ENCODE measurements at regions not wholly inside any gene's neighbourhood (a gene's known extent, or its start where the extent isn't known, plus 50 kb on each side); places are given as distances from the start of the nearest gene placed in this dataset.

- no peaks in the 10 kb centered on the region for H3K4me1 ChIP-seq
- peaks cover 0 to 5% of the 10 kb centered on the region in 2 donors for H3K27me3 ChIP-seq
- H3K36me3 ChIP-seq, result no peaks in the 10 kb centered on the region
- TF ChIP-seq CTCF (IDR thresholded peaks at IDR 0.05), result no peak
- no peaks in the 10 kb centered on the region for H3K9me3 ChIP-seq
- no peak for DNase-seq
- no peak overlapping the region for H3K27ac ChIP-seq
- intact Hi-C loops (cut with DNase I; ENCODE audit: low total_unique reads), result no loop called here
- H3K4me3 ChIP-seq, result no peak overlapping the region
Observed at GRCh38 chr18:35770376-35771014, 189.0 kb downstream of the GALNT1 start.

- H3K9me3 ChIP-seq, result no peaks in the 10 kb centered on the region
- H3K27ac ChIP-seq, result no peak overlapping the region
- intact Hi-C loops (cut with DNase I; ENCODE audit: low total_unique reads), result no loop called here
- H3K4me1 ChIP-seq, result no peaks in the 10 kb centered on the region
- H3K4me3 ChIP-seq, result no peak overlapping the region
- H3K36me3 ChIP-seq, result no peaks in the 10 kb centered on the region
- TF ChIP-seq CTCF (IDR thresholded peaks at IDR 0.05), result no peak
- no peak for DNase-seq
- H3K27me3 ChIP-seq, result peaks cover 0 to 5% of the 10 kb centered on the region in 2 donors
Observed at GRCh38 chr18:35771172-35771571, 189.6 kb downstream of the GALNT1 start.

GRCh38 chr18:35775887-35776286 lies 194.3 kb downstream of the GALNT1 start:
- intact Hi-C loops (cut with DNase I; ENCODE audit: low total_unique reads), result no loop called here
- Histone ChIP-seq H3K9me3 (no peaks in the 10 kb centered on the region), H3K36me3 (no peaks in the 10 kb centered on the region), H3K4me1 (peaks cover 0 to 6% (median 0%) of the 10 kb centered on the region in 4 donors), H3K27me3 (peaks cover 0 to 5% of the 10 kb centered on the region in 2 donors), H3K4me3 (no peak overlapping the region), H3K27ac (no peak overlapping the region)
- no peak for TF ChIP-seq CTCF (IDR thresholded peaks at IDR 0.05)
- DNase-seq, result no peak

DNA sequence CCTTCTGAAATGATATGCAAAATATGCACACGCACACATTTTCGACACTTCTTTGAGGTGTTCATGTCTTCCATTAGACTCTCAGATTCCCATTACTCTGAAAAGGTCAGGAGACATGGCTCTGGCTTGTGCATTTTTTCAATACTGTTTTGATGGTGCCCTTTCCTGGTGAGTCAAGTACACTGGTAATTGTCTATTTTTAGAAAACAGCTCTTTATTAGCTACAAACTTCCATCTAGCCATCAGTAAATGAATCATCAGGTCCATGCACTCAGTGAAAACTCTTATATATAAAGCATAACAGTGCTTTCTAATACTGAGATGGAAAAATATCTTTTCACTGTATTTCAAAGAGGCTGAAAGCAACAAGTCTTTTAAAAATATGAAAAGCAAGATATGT lies 194.9 kb downstream of the GALNT1 start:
- H3K4me3 ChIP-seq, result no peak overlapping the region
- no peak for TF ChIP-seq CTCF (IDR thresholded peaks at IDR 0.05)
- H3K9me3 ChIP-seq, result no peaks in the 10 kb centered on the region
- H3K36me3 ChIP-seq, result no peaks in the 10 kb centered on the region
- peaks cover 0 to 10% of the 10 kb centered on the region in 2 donors for H3K27me3 ChIP-seq
- no peak overlapping the region for H3K27ac ChIP-seq
- no peak for DNase-seq
- intact Hi-C loops (cut with DNase I; ENCODE audit: low total_unique reads), result no loop called here
- peaks cover 0 to 6% (median 0%) of the 10 kb centered on the region in 4 donors for H3K4me1 ChIP-seq

DNA sequence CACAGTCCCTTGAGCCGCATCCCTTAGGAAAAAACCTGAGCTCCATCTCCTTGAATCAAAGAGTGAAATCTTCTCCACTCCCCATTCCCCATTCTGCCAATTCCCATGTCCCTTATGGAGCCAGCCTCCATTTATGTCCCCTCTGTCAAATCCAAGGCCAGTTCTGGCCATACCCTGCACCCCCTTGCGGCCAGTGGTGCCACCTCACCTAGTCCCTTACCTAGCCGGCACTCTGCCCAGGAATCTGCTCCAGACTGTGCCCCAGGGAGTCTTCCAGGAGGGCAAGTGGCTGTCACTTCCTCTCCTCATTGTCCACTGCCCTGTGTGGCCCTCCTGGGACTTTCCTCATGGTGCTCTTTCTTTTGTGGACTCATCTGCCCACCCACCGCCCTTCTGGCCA lies 195.4 kb upstream of the RMP24 start:
- Histone ChIP-seq H3K36me3 (no peaks in the 10 kb centered on the region), H3K27me3 (peaks cover 0 to 10% of the 10 kb centered on the region in 2 donors), H3K9me3 (no peaks in the 10 kb centered on the region), H3K4me3 (no peak overlapping the region), H3K4me1 (peaks cover 0 to 6% (median 0%) of the 10 kb centered on the region in 4 donors), H3K27ac (no peak overlapping the region)
- no peak for DNase-seq
- no peak for TF ChIP-seq CTCF (IDR thresholded peaks at IDR 0.05)
- intact Hi-C loops (cut with DNase I; ENCODE audit: low total_unique reads), result no loop called here

Data from tibial artery (tissue), 4 donors.